ENCODE measurements at regions not wholly inside any gene's neighbourhood (a gene's known extent, or its start where the extent isn't known, plus 50 kb on each side); places are given as distances from the start of the nearest gene placed in this dataset.

- DNase-seq: no peak
Measured at GRCh38 chr4:148793221-148793620, 351.0 kb upstream of the NR3C2 start.

DNA sequence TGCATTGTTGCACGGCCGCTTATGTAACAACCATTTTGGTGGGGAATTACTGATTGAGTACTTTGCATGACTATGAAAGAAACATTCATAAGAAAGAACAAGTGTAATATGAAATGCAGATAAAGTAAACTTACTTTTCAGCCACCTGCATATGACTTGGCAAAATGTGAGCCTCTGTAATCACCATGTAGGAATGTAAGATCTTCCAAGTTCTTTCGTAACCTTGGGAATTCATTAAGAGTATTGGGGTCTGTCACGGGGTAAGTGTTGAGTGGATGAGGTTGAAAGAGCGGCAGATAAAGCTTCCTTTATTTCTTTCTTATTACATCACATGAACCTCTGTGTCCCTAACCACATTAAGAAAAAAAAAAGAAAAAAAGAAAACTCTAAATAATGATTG is 348.5 kb upstream of the NR3C2 start:
- DNase-seq: no peak

DNA sequence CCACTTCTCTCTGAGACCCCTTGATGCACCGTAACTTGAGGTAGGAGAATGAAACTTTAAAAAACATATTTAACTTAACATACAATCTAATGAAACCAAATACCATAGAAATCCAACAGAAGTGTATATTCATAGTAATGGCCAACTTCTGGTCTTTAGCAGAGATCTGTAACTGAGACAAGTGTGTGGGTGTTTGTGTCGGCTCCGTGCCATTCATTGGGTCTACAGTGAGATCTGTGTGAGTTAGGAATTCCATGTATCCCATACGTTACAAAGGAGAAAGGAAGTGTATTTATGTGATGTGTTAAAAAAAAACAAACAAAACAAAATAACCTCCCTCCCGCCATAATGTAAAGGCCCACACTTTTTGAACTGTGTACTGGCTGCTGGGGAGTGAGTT is 348.0 kb upstream of the NR3C2 start:
- no peak for DNase-seq

GRCh38 chr4:148787831-148788477 is 345.7 kb upstream of the NR3C2 start:
- no peak for DNase-seq

GRCh38 chr4:148787285-148787684 is 345.1 kb upstream of the NR3C2 start:
- DNase-seq: no peak

GRCh38 chr4:148786699-148787098 is 344.5 kb upstream of the NR3C2 start:
- DNase-seq: no peak

DNA sequence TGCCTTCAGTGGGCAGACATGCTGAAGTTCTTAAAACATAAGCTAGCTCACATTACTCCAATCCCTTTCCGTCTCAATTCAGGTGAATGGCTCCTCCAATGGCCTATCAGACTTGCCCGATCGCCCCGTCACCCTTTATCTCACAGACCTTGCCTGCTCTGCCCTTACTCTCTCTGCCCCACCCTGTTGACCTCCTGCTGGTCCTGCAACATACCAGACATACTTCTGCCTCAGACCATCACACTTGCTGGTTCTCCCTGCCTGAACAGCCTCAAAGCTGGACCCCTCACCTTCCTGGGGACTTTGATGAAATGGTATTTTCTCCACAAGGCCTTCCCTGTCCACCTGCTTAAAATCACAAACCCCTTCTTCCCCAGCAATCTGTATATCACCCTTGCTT is 340.1 kb upstream of the NR3C2 start:
- no peak for DNase-seq

- no peak for DNase-seq
Measured at GRCh38 chr4:148780426-148781005, 338.3 kb upstream of the NR3C2 start.

GRCh38 chr4:148779771-148780170 is 337.6 kb upstream of the NR3C2 start:
- no peak for DNase-seq

DNA sequence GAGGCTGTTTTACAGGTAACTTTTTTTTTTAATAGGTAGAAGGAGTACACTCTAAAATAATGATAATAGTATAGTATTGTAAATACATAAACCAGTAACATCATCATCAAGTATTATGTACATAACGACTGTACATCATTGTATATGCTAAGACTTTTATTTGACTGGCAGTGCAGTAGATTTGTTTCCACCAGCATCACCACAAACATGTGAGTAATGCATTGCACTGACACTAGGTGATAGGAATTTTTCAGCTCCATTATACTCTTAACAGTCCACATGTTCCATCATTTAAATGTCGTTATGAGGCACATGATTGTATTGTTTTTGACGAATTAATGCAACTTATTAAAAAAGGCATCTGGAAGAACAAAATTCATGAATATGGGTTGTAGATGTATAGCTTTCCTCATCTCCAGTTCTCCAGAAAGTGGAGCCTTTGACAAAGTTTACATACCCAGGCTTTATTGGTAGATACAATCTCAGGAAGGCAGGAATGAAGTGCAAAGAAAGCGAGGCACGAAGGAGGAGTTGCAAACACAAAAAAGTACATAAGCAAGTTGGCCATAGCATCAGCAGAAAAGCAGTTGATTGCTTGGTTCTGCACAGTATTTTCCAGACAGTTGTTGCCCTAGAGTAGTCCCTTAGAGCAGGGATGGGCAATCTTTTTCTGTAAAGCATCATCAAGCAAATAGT is 336.9 kb upstream of the NR3C2 start:
- no peak for DNase-seq

DNA sequence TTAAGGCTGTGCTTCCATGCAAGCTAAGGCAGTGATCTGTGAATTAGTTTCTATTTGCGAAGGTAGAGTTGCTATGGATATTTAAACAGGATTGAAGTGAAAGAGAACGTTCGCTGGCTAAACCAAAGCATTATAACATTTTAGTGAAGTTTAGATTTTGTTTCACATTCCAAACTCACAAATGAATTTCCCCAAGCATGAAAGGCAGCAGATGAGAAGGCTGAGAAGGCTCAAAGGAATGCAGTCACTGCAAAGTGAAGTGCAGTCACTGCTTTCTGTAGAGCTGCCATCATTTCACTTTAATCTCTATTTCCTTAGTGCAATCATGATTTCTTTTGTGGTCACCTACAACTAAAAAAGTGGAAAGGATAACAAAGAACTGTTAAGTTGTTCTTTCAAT is 334.7 kb upstream of the NR3C2 start:
- DNase-seq: no peak

DNA sequence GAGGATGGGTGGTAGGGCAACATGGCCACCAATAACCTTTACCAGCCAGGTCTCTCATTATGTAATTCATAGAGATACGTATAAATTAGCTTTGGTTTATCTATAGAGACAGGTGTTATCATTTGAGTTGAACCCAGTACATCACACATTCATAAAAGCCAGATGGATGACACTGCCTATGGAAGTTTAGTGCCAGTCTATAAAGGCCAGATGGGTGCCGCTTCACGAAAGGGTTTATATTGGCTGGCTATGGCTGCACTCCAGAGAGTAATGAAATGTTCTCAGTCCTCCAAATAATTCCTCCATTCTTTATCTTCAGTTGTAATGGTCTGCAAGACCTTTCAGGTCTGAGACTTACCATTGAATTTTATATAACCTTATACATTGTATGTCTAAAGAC is 331.9 kb upstream of the NR3C2 start:
- no peak for DNase-seq

GRCh38 chr4:148773313-148773712 is 331.1 kb upstream of the NR3C2 start:
- DNase-seq: no peak

DNA sequence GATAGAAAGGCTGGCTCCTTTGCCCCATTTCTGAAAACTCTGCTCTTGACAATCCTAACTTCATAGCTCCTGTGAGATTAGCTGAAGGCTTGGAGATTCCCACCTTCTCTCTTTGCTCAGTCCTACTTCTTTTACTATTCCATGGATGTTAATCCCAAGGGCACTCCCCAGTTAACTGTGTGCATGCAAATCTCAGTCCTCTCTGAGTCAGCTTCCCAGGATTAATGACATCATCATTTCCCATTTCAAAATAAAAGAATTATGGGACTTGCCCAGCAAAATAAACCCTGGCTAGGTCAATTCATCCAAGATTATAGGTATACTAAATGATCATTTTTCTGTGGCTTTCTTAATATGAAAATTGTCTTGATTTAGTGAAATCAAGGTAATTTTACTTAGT is 328.6 kb upstream of the NR3C2 start:
- DNase-seq: no peak

DNA sequence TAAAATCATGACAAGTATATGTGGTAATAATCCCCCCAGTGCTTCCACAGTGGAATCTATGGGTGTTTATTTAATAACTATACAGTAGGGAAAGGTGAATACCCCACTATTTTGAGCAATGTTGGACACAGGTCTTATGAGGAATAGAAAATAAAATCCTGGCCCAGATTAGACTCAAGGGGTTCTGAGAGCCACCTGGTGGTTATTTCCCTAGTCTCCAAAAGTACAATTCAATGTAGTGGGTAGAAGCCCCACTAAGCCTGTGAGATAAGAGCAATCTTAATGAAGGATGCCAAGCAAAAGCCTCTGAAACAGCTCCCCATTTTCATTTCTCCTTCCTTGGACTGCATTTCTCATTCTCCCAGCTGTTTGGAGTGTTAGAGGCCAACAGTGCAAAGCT is 328.2 kb upstream of the NR3C2 start:
- no peak for DNase-seq

GRCh38 chr4:148764720-148765119 is 322.5 kb upstream of the NR3C2 start:
- no peak for DNase-seq

- no peak for DNase-seq
Measured at GRCh38 chr4:148757171-148757570, 315.0 kb upstream of the NR3C2 start.

DNA sequence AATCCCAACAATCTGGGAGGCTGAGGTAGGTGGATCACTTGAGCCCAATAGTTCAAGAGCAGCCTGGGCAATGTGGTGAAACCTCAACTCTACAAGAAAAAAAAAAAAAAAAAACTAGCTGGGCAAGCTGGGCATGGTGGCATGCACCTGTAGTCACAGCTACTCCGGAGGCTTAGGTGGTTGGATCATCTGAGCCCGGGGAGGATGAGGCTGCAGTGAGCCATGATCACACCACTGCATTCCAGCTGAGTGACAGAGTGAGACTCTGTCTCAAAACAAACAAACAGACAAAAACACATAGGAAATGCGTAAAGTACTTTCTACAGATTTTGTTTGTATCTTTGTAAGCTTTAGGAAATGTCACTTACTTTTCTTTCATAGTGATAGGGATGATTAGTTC is 307.2 kb upstream of the NR3C2 start:
- no peak for DNase-seq

GRCh38 chr4:148747721-148748268 is 305.6 kb upstream of the NR3C2 start:
- DNase-seq: no peak

GRCh38 chr4:148740701-148741100 is 298.5 kb upstream of the NR3C2 start:
- no peak for DNase-seq

DNA sequence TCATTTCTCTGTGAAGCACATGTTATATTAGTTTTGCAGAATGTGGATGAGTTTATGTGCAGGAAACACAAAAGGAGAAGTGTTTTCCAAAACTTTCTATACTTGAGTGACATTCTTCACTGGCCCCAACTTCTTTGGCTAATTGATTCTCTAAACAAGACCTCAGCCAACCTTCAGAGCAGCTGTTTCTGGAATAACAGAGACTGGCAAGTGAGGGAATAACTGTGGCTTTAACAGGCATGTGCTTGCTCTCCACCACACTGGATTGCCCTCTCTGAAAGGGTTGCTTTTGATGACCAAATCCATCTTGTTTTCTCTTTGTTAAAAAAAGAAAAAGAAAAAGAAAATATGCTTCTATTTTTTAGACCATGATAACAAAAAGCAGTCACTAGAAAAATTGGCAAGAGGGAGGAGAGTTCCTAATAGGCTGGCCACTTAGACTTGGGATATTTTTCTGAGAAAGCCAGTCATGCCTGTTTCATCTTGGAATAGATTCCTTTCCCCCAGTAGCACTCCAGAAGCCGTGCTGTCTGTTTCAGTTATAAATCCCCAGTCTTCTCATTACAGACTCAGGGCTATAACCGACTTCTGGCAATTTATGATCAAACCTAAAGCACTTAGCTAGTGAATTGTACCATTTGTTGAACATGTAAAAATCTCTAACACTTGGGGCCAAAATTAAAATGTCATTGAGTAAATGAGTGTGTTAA is 295.0 kb upstream of the NR3C2 start:
- DNase-seq: no peak

DNA sequence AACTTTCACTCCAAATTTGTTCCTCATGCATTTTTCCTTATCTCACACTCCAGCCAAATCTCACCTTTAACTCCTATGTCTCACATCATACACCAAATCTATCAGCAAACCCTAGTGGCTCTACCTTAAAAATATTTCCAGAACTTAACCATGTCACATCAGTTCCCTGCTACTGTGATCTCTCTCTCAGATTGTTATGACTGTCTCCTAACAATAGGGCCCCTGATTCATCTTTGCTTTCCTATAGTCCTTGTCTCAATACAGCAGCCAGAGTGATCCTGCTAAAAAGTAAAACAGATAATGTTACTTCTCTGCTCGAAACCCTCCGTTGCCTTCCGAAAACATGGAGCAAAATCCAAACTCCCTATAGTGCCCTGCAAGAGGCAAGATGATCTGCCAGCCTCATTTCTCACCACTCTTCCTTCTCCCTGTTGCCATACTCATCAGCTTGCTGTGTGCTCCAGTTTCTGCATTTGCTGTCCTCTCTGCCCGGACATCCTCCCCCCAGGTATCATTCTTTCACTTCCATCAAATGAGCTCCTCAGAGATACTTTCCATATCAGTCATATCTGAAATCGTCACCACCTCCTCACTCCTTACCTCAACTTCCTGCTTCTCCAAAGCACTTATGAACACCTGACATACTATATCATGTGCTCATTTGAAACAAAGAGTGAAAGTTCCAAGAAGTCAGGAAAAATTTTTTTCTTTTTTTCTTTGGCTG is 293.4 kb upstream of the NR3C2 start:
- DNase-seq: no peak

- no peak for DNase-seq
Measured at GRCh38 chr4:148730766-148731165, 288.6 kb upstream of the NR3C2 start.
